ENCODE measurements at regions not wholly inside any gene's neighbourhood (a gene's known extent, or its start where the extent isn't known, plus 50 kb on each side); places are given as distances from the start of the nearest gene placed in this dataset.

GRCh38 chr4:38539501-38539900 is 124.5 kb upstream of the KLF3 start:
- ATAC-seq (ENCODE audit: low read depth) (no peak), DNase-seq (no peak)
- Mint-ChIP-seq H3K9me3 (no peaks in the 10 kb centered on the region), H3K27me3 (no peaks in the 10 kb centered on the region), H3K4me1 (no peaks in the 10 kb centered on the region), H3K27ac (no peak overlapping the region), H3K4me3 (no peak overlapping the region), H3K36me3 (no peaks in the 10 kb centered on the region)
- POLR2A ChIA-PET = interaction anchor here (0.6 to 0.7 kb wide), 2 partner anchors 188 to 1302 kb away, joined by 3 read pairs; no protein-coding TSS in a partner anchor

- DNase-seq (no peak), ATAC-seq (ENCODE audit: low read depth) (no peak)
- POLR2A ChIA-PET = no interaction called here
Observed at GRCh38 chr4:38547052-38547451, 116.9 kb upstream of the KLF3 start.

GRCh38 chr4:38548256-38548655 is 115.7 kb upstream of the KLF3 start:
- no peak overlapping the region for H3K4me3 Mint-ChIP-seq
- no peaks in the 10 kb centered on the region for H3K27me3 Mint-ChIP-seq
- peaks cover 4% of the 10 kb centered on the region for H3K9me3 Mint-ChIP-seq
- no peak for DNase-seq
- ATAC-seq (ENCODE audit: low read depth) = no peak
- POLR2A ChIA-PET = no interaction called here
- H3K36me3 Mint-ChIP-seq = no peaks in the 10 kb centered on the region
- no peaks in the 10 kb centered on the region for H3K4me1 Mint-ChIP-seq
- no peak overlapping the region for H3K27ac Mint-ChIP-seq

More at GRCh38 chr4:38547052-38547451, 116.9 kb upstream of the KLF3 start:
- no peaks in the 10 kb centered on the region for H3K27me3 Mint-ChIP-seq
- H3K4me3 Mint-ChIP-seq = no peak overlapping the region
- peaks cover 4% of the 10 kb centered on the region for H3K9me3 Mint-ChIP-seq
- H3K36me3 Mint-ChIP-seq = no peaks in the 10 kb centered on the region
- no peaks in the 10 kb centered on the region for H3K4me1 Mint-ChIP-seq
- no peak overlapping the region for H3K27ac Mint-ChIP-seq

GRCh38 chr4:38559374-38559773 is 104.6 kb upstream of the KLF3 start:
- Mint-ChIP-seq H3K4me1 (no peaks in the 10 kb centered on the region), H3K9me3 (peaks cover 11% of the 10 kb centered on the region), H3K27me3 (no peaks in the 10 kb centered on the region), H3K4me3 (no peak overlapping the region), H3K36me3 (no peaks in the 10 kb centered on the region), H3K27ac (no peak overlapping the region)
- ATAC-seq (ENCODE audit: low read depth) = no peak
- DNase-seq = no peak
- POLR2A ChIA-PET = no interaction called here

GRCh38 chr4:38560340-38560739 is 103.7 kb upstream of the KLF3 start:
- no peak overlapping the region for H3K27ac Mint-ChIP-seq
- POLR2A ChIA-PET = no interaction called here
- H3K4me3 Mint-ChIP-seq = no peak overlapping the region
- DNase-seq (no peak), ATAC-seq (ENCODE audit: low read depth) (no peak)
- no peaks in the 10 kb centered on the region for H3K4me1 Mint-ChIP-seq
- no peaks in the 10 kb centered on the region for H3K36me3 Mint-ChIP-seq
- no peaks in the 10 kb centered on the region for H3K27me3 Mint-ChIP-seq
- H3K9me3 Mint-ChIP-seq = peaks cover 10% of the 10 kb centered on the region

- DNase-seq (no peak), ATAC-seq (ENCODE audit: low read depth) (no peak)
- Mint-ChIP-seq H3K27me3 (no peaks in the 10 kb centered on the region), H3K9me3 (peaks cover 6% of the 10 kb centered on the region), H3K27ac (no peak overlapping the region), H3K4me1 (no peaks in the 10 kb centered on the region), H3K4me3 (no peak overlapping the region), H3K36me3 (no peaks in the 10 kb centered on the region)
- POLR2A ChIA-PET = no interaction called here
Observed at GRCh38 chr4:38560768-38561558, 103.0 kb upstream of the KLF3 start.

GRCh38 chr4:38562751-38563198 is 101.2 kb upstream of the KLF3 start:
- Mint-ChIP-seq H3K4me3 (no peak overlapping the region), H3K36me3 (no peaks in the 10 kb centered on the region), H3K27ac (no peak overlapping the region), H3K9me3 (peaks cover 4% of the 10 kb centered on the region), H3K4me1 (no peaks in the 10 kb centered on the region), H3K27me3 (peaks cover 2% of the 10 kb centered on the region)
- POLR2A ChIA-PET = no interaction called here
- DNase-seq (no peak), ATAC-seq (ENCODE audit: low read depth) (no peak)

- H3K27ac Mint-ChIP-seq = no peak overlapping the region
- H3K9me3 Mint-ChIP-seq = peaks cover 2% of the 10 kb centered on the region
- DNase-seq = no peak
- no peaks in the 10 kb centered on the region for H3K36me3 Mint-ChIP-seq
- no peak overlapping the region for H3K4me3 Mint-ChIP-seq
- POLR2A ChIA-PET = no interaction called here
- no peak for ATAC-seq (ENCODE audit: low read depth)
- peaks cover 2% of the 10 kb centered on the region for H3K27me3 Mint-ChIP-seq
- H3K4me1 Mint-ChIP-seq = no peaks in the 10 kb centered on the region
Observed at GRCh38 chr4:38563707-38564495, 100.1 kb upstream of the KLF3 start.

- ATAC-seq (ENCODE audit: low read depth) (no peak), DNase-seq (no peak)
- H3K4me3 Mint-ChIP-seq = no peak overlapping the region
- no peaks in the 10 kb centered on the region for H3K36me3 Mint-ChIP-seq
- H3K9me3 Mint-ChIP-seq = peaks cover 3% of the 10 kb centered on the region
- peaks cover 2% of the 10 kb centered on the region for H3K27me3 Mint-ChIP-seq
- no peaks in the 10 kb centered on the region for H3K4me1 Mint-ChIP-seq
- POLR2A ChIA-PET = no interaction called here
- no peak overlapping the region for H3K27ac Mint-ChIP-seq
Observed at GRCh38 chr4:38565271-38566199, 98.5 kb upstream of the KLF3 start.

GRCh38 chr4:38566806-38567398 is 97.1 kb upstream of the KLF3 start:
- no peak overlapping the region for H3K27ac Mint-ChIP-seq
- peaks cover 3% of the 10 kb centered on the region for H3K9me3 Mint-ChIP-seq
- POLR2A ChIA-PET = no interaction called here
- H3K27me3 Mint-ChIP-seq = peaks cover 2% of the 10 kb centered on the region
- DNase-seq (no peak), ATAC-seq (ENCODE audit: low read depth) (no peak)
- H3K36me3 Mint-ChIP-seq = peaks cover 2% of the 10 kb centered on the region
- H3K4me1 Mint-ChIP-seq = no peaks in the 10 kb centered on the region
- H3K4me3 Mint-ChIP-seq = no peak overlapping the region

- no peak for ATAC-seq (ENCODE audit: low read depth)
- POLR2A ChIA-PET = no interaction called here
- DNase-seq = no peak
- peaks cover 2% of the 10 kb centered on the region for H3K27me3 Mint-ChIP-seq
- H3K4me1 Mint-ChIP-seq = no peaks in the 10 kb centered on the region
- peaks cover 2% of the 10 kb centered on the region for H3K36me3 Mint-ChIP-seq
- peaks cover 3% of the 10 kb centered on the region for H3K9me3 Mint-ChIP-seq
- no peak overlapping the region for H3K27ac Mint-ChIP-seq
- H3K4me3 Mint-ChIP-seq = no peak overlapping the region
Observed at GRCh38 chr4:38567457-38567856, 96.5 kb upstream of the KLF3 start.

GRCh38 chr4:38568768-38569167 is 95.2 kb upstream of the KLF3 start:
- POLR2A ChIA-PET = no interaction called here
- no peak overlapping the region for H3K27ac Mint-ChIP-seq
- H3K27me3 Mint-ChIP-seq = peaks cover 4% of the 10 kb centered on the region
- DNase-seq = no peak
- H3K9me3 Mint-ChIP-seq = peaks cover 3% of the 10 kb centered on the region
- no peak for ATAC-seq (ENCODE audit: low read depth)
- no peak overlapping the region for H3K4me3 Mint-ChIP-seq
- no peaks in the 10 kb centered on the region for H3K4me1 Mint-ChIP-seq
- H3K36me3 Mint-ChIP-seq = peaks cover 2% of the 10 kb centered on the region
